ENCODE measurements at regions not wholly inside any gene's neighbourhood (a gene's known extent, or its start where the extent isn't known, plus 50 kb on each side); places are given as distances from the start of the nearest gene placed in this dataset.

DNA sequence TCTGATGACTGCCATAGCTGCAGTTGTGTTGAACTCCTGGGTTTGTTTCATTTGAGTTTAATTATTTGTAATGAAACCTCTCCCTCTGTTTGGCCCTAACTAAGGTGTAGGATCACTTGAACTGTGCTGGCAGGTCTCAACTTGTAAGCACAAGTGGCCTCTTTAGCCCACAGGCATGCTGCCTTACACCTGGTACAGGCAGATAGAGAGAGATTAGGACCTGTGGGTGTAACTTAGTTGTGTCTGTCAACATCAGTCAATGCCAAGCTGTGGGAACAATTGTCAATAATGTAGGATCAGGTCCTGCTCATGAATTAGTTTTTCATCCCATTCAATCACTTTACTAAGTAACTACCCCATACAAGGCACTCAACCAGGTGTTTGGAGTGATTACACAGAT, 263.0 kb upstream of the G2E3 start:
- peaks cover 0 to 5% (median 2%) of the 10 kb centered on the region in 3 donors for H3K4me1 Mint-ChIP-seq
- peaks cover 1% of the 10 kb centered on the region for H3K27me3 Mint-ChIP-seq
- no peak overlapping the region for H3K4me3 Mint-ChIP-seq
- H3K9me3 Mint-ChIP-seq = no peaks in the 10 kb centered on the region
- no peak overlapping the region for H3K27ac Mint-ChIP-seq
- no peaks in the 10 kb centered on the region for H3K36me3 Mint-ChIP-seq

- no peaks in the 10 kb centered on the region for H3K9me3 Mint-ChIP-seq
- H3K27me3 Mint-ChIP-seq = peaks cover 1% of the 10 kb centered on the region
- H3K4me3 Mint-ChIP-seq = no peak overlapping the region
- peaks cover 0 to 5% (median 2%) of the 10 kb centered on the region in 3 donors for H3K4me1 Mint-ChIP-seq
- H3K27ac Mint-ChIP-seq = no peak overlapping the region
- no peaks in the 10 kb centered on the region for H3K36me3 Mint-ChIP-seq
These were observed 262.0 kb upstream of the G2E3 start for GRCh38 chr14:30296931-30297405.

GRCh38 chr14:30297876-30298795, 260.8 kb upstream of the G2E3 start:
- no peak overlapping the region for H3K27ac Mint-ChIP-seq
- H3K4me3 Mint-ChIP-seq = peak overlapping the region in 1 of 4 donors; percentile 26
- peaks cover 0 to 5% (median 2%) of the 10 kb centered on the region in 3 donors for H3K4me1 Mint-ChIP-seq
- H3K9me3 Mint-ChIP-seq = no peaks in the 10 kb centered on the region
- peaks cover under 1% of the 10 kb centered on the region for H3K27me3 Mint-ChIP-seq
- H3K36me3 Mint-ChIP-seq = no peaks in the 10 kb centered on the region

- Mint-ChIP-seq H3K4me1 (peaks cover 0 to 5% (median 2%) of the 10 kb centered on the region in 3 donors), H3K9me3 (no peaks in the 10 kb centered on the region), H3K27me3 (no peaks in the 10 kb centered on the region), H3K36me3 (no peaks in the 10 kb centered on the region), H3K27ac (no peak overlapping the region), H3K4me3 (no peak overlapping the region)
These were observed 259.0 kb upstream of the G2E3 start for GRCh38 chr14:30299915-30300314.

DNA sequence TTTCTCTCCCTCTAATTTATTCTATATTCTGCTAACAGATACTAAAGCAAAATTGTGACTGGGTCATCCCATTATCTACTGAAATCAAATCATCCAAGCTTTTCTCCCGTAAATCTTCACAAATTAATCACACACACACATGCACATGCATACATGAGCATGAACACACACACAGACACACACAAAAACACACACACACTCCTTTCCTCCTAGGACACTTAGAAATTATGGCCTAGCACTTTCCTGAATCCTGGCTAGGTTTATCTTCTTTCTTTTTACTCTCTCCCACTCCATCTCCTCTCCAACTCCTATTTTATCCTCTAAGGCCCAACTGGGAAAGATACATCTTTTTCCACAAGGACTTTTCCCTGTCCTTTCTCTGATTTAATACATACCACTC, 255.6 kb upstream of the G2E3 start:
- Mint-ChIP-seq H3K4me3 (no peak overlapping the region), H3K4me1 (peaks cover 0 to 1% (median 0%) of the 10 kb centered on the region in 3 donors), H3K36me3 (no peaks in the 10 kb centered on the region), H3K27me3 (no peaks in the 10 kb centered on the region), H3K9me3 (no peaks in the 10 kb centered on the region), H3K27ac (no peak overlapping the region)

GRCh38 chr14:30305346-30305745, 253.6 kb upstream of the G2E3 start:
- no peaks in the 10 kb centered on the region for H3K27me3 Mint-ChIP-seq
- peaks cover 0 to 3% (median 0%) of the 10 kb centered on the region in 3 donors for H3K9me3 Mint-ChIP-seq
- H3K27ac Mint-ChIP-seq = no peak overlapping the region
- H3K4me3 Mint-ChIP-seq = no peak overlapping the region
- H3K36me3 Mint-ChIP-seq = no peaks in the 10 kb centered on the region
- no peaks in the 10 kb centered on the region for H3K4me1 Mint-ChIP-seq

- Mint-ChIP-seq H3K27ac (no peak overlapping the region), H3K36me3 (no peaks in the 10 kb centered on the region), H3K9me3 (peaks cover 0 to 6% (median 0%) of the 10 kb centered on the region in 3 donors), H3K27me3 (no peaks in the 10 kb centered on the region), H3K4me1 (no peaks in the 10 kb centered on the region), H3K4me3 (no peak overlapping the region)
These were observed 249.6 kb upstream of the G2E3 start for GRCh38 chr14:30309405-30309804.

GRCh38 chr14:30312214-30312613, 246.7 kb upstream of the G2E3 start:
- Mint-ChIP-seq H3K4me1 (no peaks in the 10 kb centered on the region), H3K27ac (no peak overlapping the region), H3K4me3 (no peak overlapping the region), H3K27me3 (no peaks in the 10 kb centered on the region), H3K36me3 (no peaks in the 10 kb centered on the region), H3K9me3 (peaks cover 0 to 6% (median 6%) of the 10 kb centered on the region in 3 donors)

GRCh38 chr14:30317729-30318128, 241.2 kb upstream of the G2E3 start:
- Mint-ChIP-seq H3K9me3 (peaks cover 0 to 6% (median 3%) of the 10 kb centered on the region in 3 donors), H3K4me3 (no peak overlapping the region), H3K27ac (no peak overlapping the region), H3K4me1 (no peaks in the 10 kb centered on the region), H3K27me3 (no peaks in the 10 kb centered on the region), H3K36me3 (no peaks in the 10 kb centered on the region)

DNA sequence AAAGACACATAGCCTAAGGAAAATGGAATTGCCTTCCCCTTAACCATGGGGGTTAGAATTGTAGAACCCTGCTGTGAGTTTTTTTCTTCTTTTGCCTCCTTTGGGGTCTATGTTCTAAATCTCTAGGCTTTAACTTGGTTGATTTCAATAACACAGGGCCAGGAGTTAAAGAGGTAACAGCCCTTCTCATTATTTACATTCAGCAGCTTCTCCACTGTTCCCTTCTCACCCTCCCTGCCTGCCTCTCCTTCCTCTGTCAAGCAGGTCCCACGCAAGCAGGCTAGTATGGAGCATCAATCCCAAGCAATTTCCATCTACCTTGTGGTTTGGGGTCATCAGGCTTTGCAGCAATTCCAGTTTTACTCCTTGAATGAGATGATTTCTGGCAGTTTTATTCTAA, 236.1 kb upstream of the G2E3 start:
- Mint-ChIP-seq H3K4me1 (no peaks in the 10 kb centered on the region), H3K27me3 (no peaks in the 10 kb centered on the region), H3K27ac (no peak overlapping the region), H3K9me3 (peaks cover 0 to 3% (median 0%) of the 10 kb centered on the region in 3 donors), H3K36me3 (no peaks in the 10 kb centered on the region), H3K4me3 (no peak overlapping the region)

- H3K4me3 Mint-ChIP-seq = no peak overlapping the region
- H3K4me1 Mint-ChIP-seq = no peaks in the 10 kb centered on the region
- no peak overlapping the region for H3K27ac Mint-ChIP-seq
- no peaks in the 10 kb centered on the region for H3K36me3 Mint-ChIP-seq
- peaks cover 0 to 9% (median 3%) of the 10 kb centered on the region in 3 donors for H3K9me3 Mint-ChIP-seq
- peaks cover 2% of the 10 kb centered on the region for H3K27me3 Mint-ChIP-seq
These were observed 228.9 kb upstream of the G2E3 start for GRCh38 chr14:30330033-30330432.

GRCh38 chr14:30330445-30330844, 228.5 kb upstream of the G2E3 start:
- H3K36me3 Mint-ChIP-seq = no peaks in the 10 kb centered on the region
- H3K4me1 Mint-ChIP-seq = peaks cover 0 to 1% (median 0%) of the 10 kb centered on the region in 3 donors
- no peak overlapping the region for H3K27ac Mint-ChIP-seq
- no peak overlapping the region for H3K4me3 Mint-ChIP-seq
- H3K27me3 Mint-ChIP-seq = peaks cover 2% of the 10 kb centered on the region
- peaks cover 0 to 9% (median 3%) of the 10 kb centered on the region in 3 donors for H3K9me3 Mint-ChIP-seq

GRCh38 chr14:30331030-30331429, 227.9 kb upstream of the G2E3 start:
- Mint-ChIP-seq H3K27ac (no peak overlapping the region), H3K27me3 (peaks cover 2% of the 10 kb centered on the region), H3K9me3 (peaks cover 0 to 9% (median 0%) of the 10 kb centered on the region in 3 donors), H3K36me3 (no peaks in the 10 kb centered on the region), H3K4me1 (peaks cover 0 to 1% (median 0%) of the 10 kb centered on the region in 3 donors), H3K4me3 (no peak overlapping the region)

DNA sequence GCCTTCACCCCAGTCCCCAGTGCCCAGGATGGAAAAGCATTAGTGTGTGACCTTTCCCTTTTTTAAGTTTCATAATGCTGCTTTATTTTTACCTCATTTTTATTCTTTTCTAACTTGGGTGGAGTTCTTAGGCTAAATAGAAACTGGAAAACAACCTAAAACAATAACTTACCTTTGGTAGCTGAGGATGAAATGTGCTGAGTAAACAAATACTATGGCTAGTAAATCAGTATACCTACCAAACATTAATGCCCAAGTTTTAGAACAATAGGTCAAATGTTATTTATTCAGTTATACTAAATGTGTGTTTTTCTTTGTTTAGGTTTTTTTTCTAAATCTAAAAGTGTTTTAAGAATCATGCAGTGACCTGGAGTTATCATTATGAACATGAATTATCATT, 226.6 kb upstream of the G2E3 start:
- no peak overlapping the region for H3K4me3 Mint-ChIP-seq
- H3K27ac Mint-ChIP-seq = no peak overlapping the region
- H3K27me3 Mint-ChIP-seq = peaks cover 2% of the 10 kb centered on the region
- peaks cover 0 to 1% (median 0%) of the 10 kb centered on the region in 3 donors for H3K4me1 Mint-ChIP-seq
- H3K9me3 Mint-ChIP-seq = peaks cover 0 to 9% (median 0%) of the 10 kb centered on the region in 3 donors
- H3K36me3 Mint-ChIP-seq = no peaks in the 10 kb centered on the region

DNA sequence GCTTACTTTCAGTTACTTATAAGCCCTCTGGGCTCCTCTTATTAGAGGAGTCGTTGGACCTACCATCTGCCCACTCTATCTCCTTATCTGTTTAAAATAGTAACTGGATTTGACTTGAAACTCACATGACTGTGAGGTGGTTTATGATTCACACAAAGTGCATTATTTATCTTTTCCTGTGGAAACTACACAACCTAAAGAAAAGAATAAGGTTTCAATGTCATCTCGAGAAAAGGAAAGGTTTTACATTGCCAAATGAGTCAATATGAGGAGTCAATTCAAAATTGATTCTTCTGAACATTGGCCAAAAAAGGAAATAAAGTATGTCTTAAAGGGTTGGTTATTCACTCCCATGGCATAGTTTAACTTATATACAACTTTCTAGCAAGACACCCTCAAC, 225.0 kb upstream of the G2E3 start:
- peaks cover 0 to 9% (median 0%) of the 10 kb centered on the region in 3 donors for H3K9me3 Mint-ChIP-seq
- peaks cover 2% of the 10 kb centered on the region for H3K27me3 Mint-ChIP-seq
- no peaks in the 10 kb centered on the region for H3K36me3 Mint-ChIP-seq
- no peak overlapping the region for H3K27ac Mint-ChIP-seq
- H3K4me3 Mint-ChIP-seq = peak overlapping the region in 1 of 4 donors; percentile 56
- peaks cover 0 to 1% (median 0%) of the 10 kb centered on the region in 3 donors for H3K4me1 Mint-ChIP-seq

DNA sequence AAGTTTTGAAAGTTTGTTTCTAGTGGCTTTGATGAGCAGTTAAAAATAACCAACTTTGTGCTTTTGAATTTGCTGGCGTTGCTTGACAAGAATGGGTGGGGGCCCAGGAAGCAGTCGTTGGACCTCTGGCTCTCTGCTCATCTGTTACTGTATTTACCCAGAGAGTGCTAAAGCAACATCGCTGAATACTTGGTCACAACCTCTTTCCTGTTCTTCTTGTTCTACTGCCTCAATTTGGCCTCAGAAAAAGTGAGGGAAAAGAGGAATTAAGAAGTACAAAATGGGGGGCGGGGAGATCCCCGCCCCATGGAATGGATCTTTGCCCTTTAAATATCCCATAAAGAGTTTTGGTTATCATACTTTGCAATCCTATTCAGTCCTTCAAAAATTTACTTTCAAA, 221.5 kb upstream of the G2E3 start:
- H3K27me3 Mint-ChIP-seq = no peaks in the 10 kb centered on the region
- no peaks in the 10 kb centered on the region for H3K9me3 Mint-ChIP-seq
- no peaks in the 10 kb centered on the region for H3K36me3 Mint-ChIP-seq
- H3K4me1 Mint-ChIP-seq = peaks cover 0 to 1% (median 0%) of the 10 kb centered on the region in 3 donors
- no peak overlapping the region for H3K27ac Mint-ChIP-seq
- H3K4me3 Mint-ChIP-seq = no peak overlapping the region
